Activated T-helper 2 cell treated with anti-CD3 and anti-CD28 coated beads, Interferon-gamma antibody, Interleukin-2, Interleukin-4, amounts not matched to agents 10 μg/mL and 5 μg/mL and 100 μg/mL, durations not matched to agents 14 hours and 24 hours and 36 hours (primary cell): ENCODE measurements at regions not wholly inside any gene's neighbourhood (a gene's known extent, or its start where the extent isn't known, plus 50 kb on each side); places are given as distances from the start of the nearest gene placed in this dataset.
"Not testable (repeated sequence)": the region's sequence is repeated elsewhere in the genome, so short reads cannot be mapped to it uniquely, and the experiment has no call there.

Experiments
- DNase-seq: peaks from one replicate; pipeline ENCODE4 v3.0.0; 2021; ENCODE audit warnings: low spot score
- H3K27ac Mint-ChIP-seq: one replicate; pipeline ENCODE4 v1.8.0; 2021; ENCODE audit warnings: mixed read lengths
- H3K27me3 Mint-ChIP-seq: one replicate; pipeline ENCODE4 v1.8.0; 2021; ENCODE audit warnings: low read depth, mixed read lengths
- H3K36me3 Mint-ChIP-seq: one replicate; pipeline ENCODE4 v1.8.0; 2021; ENCODE audit warnings: low read depth, mixed read lengths
- H3K4me1 Mint-ChIP-seq: one replicate; pipeline ENCODE4 v1.8.0; 2021; ENCODE audit warnings: low read depth, mixed read lengths
- H3K4me3 Mint-ChIP-seq: one replicate; pipeline ENCODE4 v1.8.0; 2021; ENCODE audit warnings: low read depth, mild to moderate bottlenecking, moderate library complexity, mixed read lengths
- H3K9me3 Mint-ChIP-seq: one replicate; pipeline ENCODE4 v1.8.0; 2021; ENCODE audit warnings: mixed read lengths
- intact Hi-C: fragments of 100-400 bp; cut with micrococcal nuclease; formaldehyde crosslinking; loops from one replicate; pipeline ENCODE4 v1.15.1; 2023

GRCh38 chr15:93360976-93361375, 272.0 kb upstream of the RGMA start:
- Mint-ChIP-seq H3K9me3 (no peaks in the 10 kb centered on the region), H3K4me1 (no peaks in the 10 kb centered on the region), H3K27me3 (no peaks in the 10 kb centered on the region), H3K27ac (no peak overlapping the region), H3K36me3 (no peaks in the 10 kb centered on the region), H3K4me3 (no peak overlapping the region)
- intact Hi-C loops, result no loop called here
- DNase-seq, result no peak

GRCh38 chr15:93360318-93360717, 271.3 kb upstream of the RGMA start:
- DNase-seq, result no peak
- Mint-ChIP-seq H3K27me3 (no peaks in the 10 kb centered on the region), H3K4me1 (no peaks in the 10 kb centered on the region), H3K4me3 (no peak overlapping the region), H3K27ac (no peak overlapping the region), H3K9me3 (no peaks in the 10 kb centered on the region), H3K36me3 (no peaks in the 10 kb centered on the region)
- intact Hi-C loops, result no loop called here

- no peaks in the 10 kb centered on the region for H3K27me3 Mint-ChIP-seq
- H3K9me3 Mint-ChIP-seq, result no peaks in the 10 kb centered on the region
- no peak for DNase-seq
- intact Hi-C loops, result no loop called here
- no peaks in the 10 kb centered on the region for H3K36me3 Mint-ChIP-seq
- H3K27ac Mint-ChIP-seq, result no peak overlapping the region
- no peak overlapping the region for H3K4me3 Mint-ChIP-seq
- no peaks in the 10 kb centered on the region for H3K4me1 Mint-ChIP-seq
Measured at GRCh38 chr15:93359425-93360131, 270.6 kb upstream of the RGMA start.

- Mint-ChIP-seq H3K4me1 (no peaks in the 10 kb centered on the region), H3K27me3 (no peaks in the 10 kb centered on the region), H3K4me3 (no peak overlapping the region), H3K36me3 (no peaks in the 10 kb centered on the region), H3K9me3 (no peaks in the 10 kb centered on the region), H3K27ac (no peak overlapping the region)
- intact Hi-C loops, result no loop called here
- DNase-seq, result no peak
Measured at GRCh38 chr15:93359060-93359408, 270.0 kb upstream of the RGMA start.

GRCh38 chr15:93358166-93359059, 269.4 kb upstream of the RGMA start:
- Mint-ChIP-seq H3K36me3 (no peaks in the 10 kb centered on the region), H3K27ac (no peak overlapping the region), H3K27me3 (no peaks in the 10 kb centered on the region), H3K9me3 (no peaks in the 10 kb centered on the region), H3K4me1 (no peaks in the 10 kb centered on the region), H3K4me3 (no peak overlapping the region)
- intact Hi-C loops, result no loop called here
- DNase-seq, result no peak

- Mint-ChIP-seq H3K36me3 (no peaks in the 10 kb centered on the region), H3K9me3 (no peaks in the 10 kb centered on the region), H3K4me1 (no peaks in the 10 kb centered on the region), H3K4me3 (no peak overlapping the region), H3K27me3 (no peaks in the 10 kb centered on the region), H3K27ac (no peak overlapping the region)
- no peak for DNase-seq
- intact Hi-C loops, result no loop called here
Measured at GRCh38 chr15:93348711-93349545, 259.9 kb upstream of the RGMA start.

- H3K9me3 Mint-ChIP-seq, result no peaks in the 10 kb centered on the region
- H3K27me3 Mint-ChIP-seq, result no peaks in the 10 kb centered on the region
- no peaks in the 10 kb centered on the region for H3K4me1 Mint-ChIP-seq
- intact Hi-C loops, result no loop called here
- no peak overlapping the region for H3K27ac Mint-ChIP-seq
- no peak overlapping the region for H3K4me3 Mint-ChIP-seq
- DNase-seq, result no peak
- no peaks in the 10 kb centered on the region for H3K36me3 Mint-ChIP-seq
Measured at GRCh38 chr15:93347986-93348385, 259.0 kb upstream of the RGMA start.

- no peaks in the 10 kb centered on the region for H3K27me3 Mint-ChIP-seq
- no peaks in the 10 kb centered on the region for H3K36me3 Mint-ChIP-seq
- no peaks in the 10 kb centered on the region for H3K9me3 Mint-ChIP-seq
- DNase-seq, result no peak
- no peak overlapping the region for H3K27ac Mint-ChIP-seq
- intact Hi-C loops, result no loop called here
- H3K4me3 Mint-ChIP-seq, result no peak overlapping the region
- no peaks in the 10 kb centered on the region for H3K4me1 Mint-ChIP-seq
Measured at GRCh38 chr15:93345981-93346380, 257.0 kb upstream of the RGMA start.

GRCh38 chr15:93343402-93343801, 254.4 kb upstream of the RGMA start:
- DNase-seq, H3K27me3 Mint-ChIP-seq, H3K4me1 Mint-ChIP-seq, H3K27ac Mint-ChIP-seq, H3K4me3 Mint-ChIP-seq, H3K36me3 Mint-ChIP-seq, H3K9me3 Mint-ChIP-seq, intact Hi-C loops: not testable (repeated sequence)

GRCh38 chr15:93341164-93341563, 252.2 kb upstream of the RGMA start:
- intact Hi-C loops, result no loop called here
- no peak for DNase-seq
- H3K9me3 Mint-ChIP-seq, result no peaks in the 10 kb centered on the region
- H3K4me1 Mint-ChIP-seq, result no peaks in the 10 kb centered on the region
- no peaks in the 10 kb centered on the region for H3K36me3 Mint-ChIP-seq
- H3K4me3 Mint-ChIP-seq, result no peak overlapping the region
- H3K27ac Mint-ChIP-seq, result no peak overlapping the region
- no peaks in the 10 kb centered on the region for H3K27me3 Mint-ChIP-seq

GRCh38 chr15:93340406-93340805, 251.4 kb upstream of the RGMA start:
- DNase-seq, result no peak
- H3K27ac Mint-ChIP-seq, result no peak overlapping the region
- no peak overlapping the region for H3K4me3 Mint-ChIP-seq
- intact Hi-C loops, result no loop called here
- H3K4me1 Mint-ChIP-seq, result no peaks in the 10 kb centered on the region
- no peaks in the 10 kb centered on the region for H3K9me3 Mint-ChIP-seq
- no peaks in the 10 kb centered on the region for H3K27me3 Mint-ChIP-seq
- H3K36me3 Mint-ChIP-seq, result no peaks in the 10 kb centered on the region

GRCh38 chr15:93333796-93334195, 244.8 kb upstream of the RGMA start:
- H3K36me3 Mint-ChIP-seq, result no peaks in the 10 kb centered on the region
- H3K27me3 Mint-ChIP-seq, result peaks cover 5% of the 10 kb centered on the region
- DNase-seq, result no peak
- no peaks in the 10 kb centered on the region for H3K4me1 Mint-ChIP-seq
- H3K27ac Mint-ChIP-seq, result no peak overlapping the region
- H3K4me3 Mint-ChIP-seq, result no peak overlapping the region
- intact Hi-C loops, result no loop called here
- H3K9me3 Mint-ChIP-seq, result no peaks in the 10 kb centered on the region

GRCh38 chr15:93333126-93333525, 244.1 kb upstream of the RGMA start:
- H3K27ac Mint-ChIP-seq, intact Hi-C loops, H3K9me3 Mint-ChIP-seq, H3K27me3 Mint-ChIP-seq, DNase-seq, H3K4me3 Mint-ChIP-seq, H3K4me1 Mint-ChIP-seq, H3K36me3 Mint-ChIP-seq: not testable (repeated sequence)
